Peyer's patch (tissue), 4 donors: ENCODE measurements at regions not wholly inside any gene's neighbourhood (a gene's known extent, or its start where the extent isn't known, plus 50 kb on each side); places are given as distances from the start of the nearest gene placed in this dataset.

Experiments
- DNase-seq, 3 donors: peaks; one replicate each; pipeline ENCODE4 v3.0.0-alpha.2; 2017 to 2019
- H3K27ac ChIP-seq, 4 donors: fragments of 200-600 bp; sonication (generic); one replicate each; pipeline ENCODE4 v1.5.1; 2016 to 2019
- H3K27me3 ChIP-seq, 2 donors: fragments of 200-600 bp; sonication (generic); one replicate each; pipeline ENCODE4 v1.5.1; 2019
- H3K36me3 ChIP-seq, 3 donors: fragments of 200-600 bp; sonication (generic); one replicate each; pipeline ENCODE4 v1.5.1; 2016 to 2019
- H3K4me1 ChIP-seq, 4 donors: fragments of 200-600 bp; sonication (generic); one replicate each; pipeline ENCODE4 v1.5.1; 2016 to 2019
- H3K4me3 ChIP-seq, 4 donors: fragments of 200-600 bp; sonication (generic); 1 replicate in 3 of 4; 2 replicates in 1 of 4; pipeline ENCODE4 v1.5.1; 2016 to 2019; ENCODE audit warnings: mild to moderate bottlenecking in 1 of 4
- H3K9me3 ChIP-seq, 4 donors: fragments of 200-600 bp; sonication (generic); one replicate each; pipeline ENCODE4 v1.5.1; 2016 to 2019; ENCODE audit warnings: mild to moderate bottlenecking in 1 of 4
- CTCF ChIP-seq, 6 experiments: fragments of 450-650 bp in 4 of 6; fragments of 200-600 bp in 2 of 6; sonication (generic) in 1 of 6; IDR thresholded peaks; one replicate each; pipeline ENCODE4 v1.5.1; 2017 to 2019; ENCODE audit warnings: antibody characterized with exemption in 6 of 6, mild to moderate bottlenecking in 3 of 6, moderate library complexity in 1 of 6
- POLR2A ChIP-seq, 2 donors: fragments of 450-650 bp; IDR thresholded peaks; one replicate each; pipeline ENCODE4 v1.5.1; 2017; ENCODE audit warnings: antibody characterized with exemption in 2 of 2, mild to moderate bottlenecking in 2 of 2, moderate library complexity in 2 of 2

- Histone ChIP-seq H3K9me3 (no peaks in the 10 kb centered on the region), H3K4me3 (no peak overlapping the region), H3K27me3 (no peaks in the 10 kb centered on the region), H3K27ac (no peak overlapping the region), H3K36me3 (no peaks in the 10 kb centered on the region), H3K4me1 (no peaks in the 10 kb centered on the region)
- TF ChIP-seq CTCF (IDR thresholded peaks at IDR 0.05) (no peak), POLR2A (IDR thresholded peaks at IDR 0.05) (no peak)
- no peak for DNase-seq
Measured at GRCh38 chr3:164752812-164753211, 325.5 kb downstream of the SI start.

GRCh38 chr3:164748626-164749025 lies 329.7 kb downstream of the SI start:
- Histone ChIP-seq H3K27ac (no peak overlapping the region), H3K4me1 (no peaks in the 10 kb centered on the region), H3K36me3 (no peaks in the 10 kb centered on the region), H3K4me3 (no peak overlapping the region), H3K9me3 (no peaks in the 10 kb centered on the region), H3K27me3 (no peaks in the 10 kb centered on the region)
- no peak for DNase-seq
- no peak for TF ChIP-seq CTCF (IDR thresholded peaks at IDR 0.05)
- no peak for TF ChIP-seq POLR2A (IDR thresholded peaks at IDR 0.05)

GRCh38 chr3:164741869-164742268 lies 336.4 kb downstream of the SI start:
- no peaks in the 10 kb centered on the region for H3K27me3 ChIP-seq
- no peaks in the 10 kb centered on the region for H3K9me3 ChIP-seq
- H3K4me1 ChIP-seq, result no peaks in the 10 kb centered on the region
- no peak for DNase-seq
- H3K27ac ChIP-seq, result no peak overlapping the region
- H3K36me3 ChIP-seq, result no peaks in the 10 kb centered on the region
- H3K4me3 ChIP-seq, result no peak overlapping the region
- TF ChIP-seq CTCF (IDR thresholded peaks at IDR 0.05), result no peak
- TF ChIP-seq POLR2A (IDR thresholded peaks at IDR 0.05), result no peak

GRCh38 chr3:164737174-164737573 lies 341.1 kb downstream of the SI start:
- Histone ChIP-seq H3K4me1 (no peaks in the 10 kb centered on the region), H3K27me3 (no peaks in the 10 kb centered on the region), H3K36me3 (no peaks in the 10 kb centered on the region), H3K9me3 (no peaks in the 10 kb centered on the region), H3K4me3 (no peak overlapping the region), H3K27ac (no peak overlapping the region)
- TF ChIP-seq POLR2A (IDR thresholded peaks at IDR 0.05) (no peak), CTCF (IDR thresholded peaks at IDR 0.05) (no peak)
- no peak for DNase-seq

- H3K27me3 ChIP-seq, result no peaks in the 10 kb centered on the region
- no peak for DNase-seq
- no peak overlapping the region for H3K4me3 ChIP-seq
- H3K4me1 ChIP-seq, result no peaks in the 10 kb centered on the region
- no peaks in the 10 kb centered on the region for H3K9me3 ChIP-seq
- H3K36me3 ChIP-seq, result no peaks in the 10 kb centered on the region
- no peak for TF ChIP-seq POLR2A (IDR thresholded peaks at IDR 0.05)
- no peak for TF ChIP-seq CTCF (IDR thresholded peaks at IDR 0.05)
- no peak overlapping the region for H3K27ac ChIP-seq
Measured at GRCh38 chr3:164732166-164732565, 346.1 kb downstream of the SI start.

- no peaks in the 10 kb centered on the region for H3K27me3 ChIP-seq
- DNase-seq, result no peak
- no peaks in the 10 kb centered on the region for H3K36me3 ChIP-seq
- TF ChIP-seq CTCF (IDR thresholded peaks at IDR 0.05), result no peak
- TF ChIP-seq POLR2A (IDR thresholded peaks at IDR 0.05), result no peak
- no peaks in the 10 kb centered on the region for H3K9me3 ChIP-seq
- H3K27ac ChIP-seq, result no peak overlapping the region
- no peaks in the 10 kb centered on the region for H3K4me1 ChIP-seq
- no peak overlapping the region for H3K4me3 ChIP-seq
Measured at GRCh38 chr3:164730815-164731360, 347.4 kb downstream of the SI start.
